ENCODE measurements at regions not wholly inside any gene's neighbourhood (a gene's known extent, or its start where the extent isn't known, plus 50 kb on each side); places are given as distances from the start of the nearest gene placed in this dataset.

DNA sequence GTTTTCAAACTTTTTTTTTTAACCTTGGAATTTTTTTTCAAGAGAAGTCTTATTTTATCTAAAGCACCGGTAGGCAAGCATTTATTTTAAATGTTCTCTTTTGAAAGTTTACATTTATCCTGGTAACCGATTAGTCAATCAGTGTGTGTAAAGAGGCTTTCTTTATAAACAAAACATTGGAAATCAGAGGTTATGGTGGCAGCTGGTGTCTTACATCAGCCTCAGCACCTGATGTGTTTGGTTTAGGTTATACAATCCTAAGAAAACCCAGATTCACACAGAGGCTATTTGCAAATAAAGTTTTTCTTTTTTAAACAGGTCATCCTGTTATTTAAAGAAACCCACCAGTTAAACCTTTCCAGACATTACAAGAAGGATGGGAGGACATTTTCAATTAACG lies 173.3 kb upstream of the GDNF start:
- no peaks in the 10 kb centered on the region for H3K79me2 ChIP-seq (ENCODE audit: low read length)
- no peaks in the 10 kb centered on the region for H3K4me1 ChIP-seq (ENCODE audit: low read length)
- no peaks in the 10 kb centered on the region for H3K9me3 ChIP-seq (ENCODE audit: insufficient read depth, low read length)
- no peak overlapping the region for H3K9ac ChIP-seq (ENCODE audit: low read length)
- H3K4me2 ChIP-seq (ENCODE audit: low read length) = no peak overlapping the region
- no peaks in the 10 kb centered on the region for H4K20me1 ChIP-seq (ENCODE audit: insufficient read depth, low read length)
- H3K27me3 ChIP-seq (ENCODE audit: low read depth, low read length) = peaks cover 23% of the 10 kb centered on the region
- H3K27ac ChIP-seq (ENCODE audit: low read length) = no peak overlapping the region
- H2AFZ ChIP-seq (ENCODE audit: low read depth, low read length) = no peak overlapping the region
- TF ChIP-seq EZH2phosphoT487 (IDR thresholded peaks at IDR 0.05; ENCODE audit: low read depth) = no peak
- TF ChIP-seq, protein P1, sequence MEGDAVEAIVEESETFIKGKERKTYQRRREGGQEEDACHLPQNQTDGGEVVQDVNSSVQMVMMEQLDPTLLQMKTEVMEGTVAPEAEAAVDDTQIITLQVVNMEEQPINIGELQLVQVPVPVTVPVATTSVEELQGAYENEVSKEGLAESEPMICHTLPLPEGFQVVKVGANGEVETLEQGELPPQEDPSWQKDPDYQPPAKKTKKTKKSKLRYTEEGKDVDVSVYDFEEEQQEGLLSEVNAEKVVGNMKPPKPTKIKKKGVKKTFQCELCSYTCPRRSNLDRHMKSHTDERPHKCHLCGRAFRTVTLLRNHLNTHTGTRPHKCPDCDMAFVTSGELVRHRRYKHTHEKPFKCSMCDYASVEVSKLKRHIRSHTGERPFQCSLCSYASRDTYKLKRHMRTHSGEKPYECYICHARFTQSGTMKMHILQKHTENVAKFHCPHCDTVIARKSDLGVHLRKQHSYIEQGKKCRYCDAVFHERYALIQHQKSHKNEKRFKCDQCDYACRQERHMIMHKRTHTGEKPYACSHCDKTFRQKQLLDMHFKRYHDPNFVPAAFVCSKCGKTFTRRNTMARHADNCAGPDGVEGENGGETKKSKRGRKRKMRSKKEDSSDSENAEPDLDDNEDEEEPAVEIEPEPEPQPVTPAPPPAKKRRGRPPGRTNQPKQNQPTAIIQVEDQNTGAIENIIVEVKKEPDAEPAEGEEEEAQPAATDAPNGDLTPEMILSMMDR (IDR thresholded peaks at IDR 0.05; ENCODE audit: low read depth, low read length) = no peak
- no peaks in the 10 kb centered on the region for H3K36me3 ChIP-seq (replicated peaks; ENCODE audit: low read depth, low read length)
- no peak overlapping the region for H3K4me3 ChIP-seq (ENCODE audit: low read length)

GRCh38 chr5:38011668-38012188 lies 171.9 kb upstream of the GDNF start:
- no peaks in the 10 kb centered on the region for H3K9me3 ChIP-seq (ENCODE audit: insufficient read depth, low read length)
- H3K4me1 ChIP-seq (ENCODE audit: low read length) = no peaks in the 10 kb centered on the region
- H3K27me3 ChIP-seq (ENCODE audit: low read depth, low read length) = peaks cover 23% of the 10 kb centered on the region
- H2AFZ ChIP-seq (ENCODE audit: low read depth, low read length) = no peak overlapping the region
- H3K79me2 ChIP-seq (ENCODE audit: low read length) = no peaks in the 10 kb centered on the region
- no peak overlapping the region for H3K9ac ChIP-seq (ENCODE audit: low read length)
- TF ChIP-seq, protein P1 (IDR thresholded peaks at IDR 0.05; ENCODE audit: low read depth, low read length) = no peak
- no peak for TF ChIP-seq EZH2phosphoT487 (IDR thresholded peaks at IDR 0.05; ENCODE audit: low read depth)
- no peaks in the 10 kb centered on the region for H3K36me3 ChIP-seq (replicated peaks; ENCODE audit: low read depth, low read length)
- H3K4me3 ChIP-seq (ENCODE audit: low read length) = no peak overlapping the region
- H3K27ac ChIP-seq (ENCODE audit: low read length) = no peak overlapping the region
- no peak overlapping the region for H3K4me2 ChIP-seq (ENCODE audit: low read length)
- H4K20me1 ChIP-seq (ENCODE audit: insufficient read depth, low read length) = no peaks in the 10 kb centered on the region

GRCh38 chr5:38009749-38010358 lies 170.0 kb upstream of the GDNF start:
- Histone ChIP-seq H4K20me1 (ENCODE audit: insufficient read depth, low read length) (no peaks in the 10 kb centered on the region), H3K27me3 (ENCODE audit: low read depth, low read length) (peaks cover 18% of the 10 kb centered on the region), H3K9me3 (ENCODE audit: insufficient read depth, low read length) (no peaks in the 10 kb centered on the region), H2AFZ (ENCODE audit: low read depth, low read length) (no peak overlapping the region), H3K79me2 (ENCODE audit: low read length) (no peaks in the 10 kb centered on the region), H3K4me3 (ENCODE audit: low read length) (no peak overlapping the region), H3K4me1 (ENCODE audit: low read length) (no peaks in the 10 kb centered on the region), H3K36me3 (replicated peaks; ENCODE audit: low read depth, low read length) (no peaks in the 10 kb centered on the region), H3K9ac (ENCODE audit: low read length) (no peak overlapping the region), H3K27ac (ENCODE audit: low read length) (no peak overlapping the region), H3K4me2 (ENCODE audit: low read length) (no peak overlapping the region)
- no peak for TF ChIP-seq EZH2phosphoT487 (IDR thresholded peaks at IDR 0.05; ENCODE audit: low read depth)
- TF ChIP-seq, protein P1 (IDR thresholded peaks at IDR 0.05; ENCODE audit: low read depth, low read length) = no peak

- H4K20me1 ChIP-seq (ENCODE audit: insufficient read depth, low read length) = no peaks in the 10 kb centered on the region
- no peak overlapping the region for H3K27ac ChIP-seq (ENCODE audit: low read length)
- H3K79me2 ChIP-seq (ENCODE audit: low read length) = no peaks in the 10 kb centered on the region
- no peak overlapping the region for H3K4me2 ChIP-seq (ENCODE audit: low read length)
- no peaks in the 10 kb centered on the region for H3K9me3 ChIP-seq (ENCODE audit: insufficient read depth, low read length)
- H3K4me3 ChIP-seq (ENCODE audit: low read length) = no peak overlapping the region
- no peaks in the 10 kb centered on the region for H3K4me1 ChIP-seq (ENCODE audit: low read length)
- H3K9ac ChIP-seq (ENCODE audit: low read length) = no peak overlapping the region
- no peak for TF ChIP-seq EZH2phosphoT487 (IDR thresholded peaks at IDR 0.05; ENCODE audit: low read depth)
- TF ChIP-seq, protein P1 (IDR thresholded peaks at IDR 0.05; ENCODE audit: low read depth, low read length) = no peak
- no peak overlapping the region for H2AFZ ChIP-seq (ENCODE audit: low read depth, low read length)
- H3K27me3 ChIP-seq (ENCODE audit: low read depth, low read length) = peaks cover 11% of the 10 kb centered on the region; the same call in 1 of the 2 replicates
- no peaks in the 10 kb centered on the region for H3K36me3 ChIP-seq (replicated peaks; ENCODE audit: low read depth, low read length)
Measured at GRCh38 chr5:38008198-38008597, 168.4 kb upstream of the GDNF start.

Measured in OCI-LY3 (cell line).